Fibroblast of lung (primary cell): ENCODE measurements at regions not wholly inside any gene's neighbourhood (a gene's known extent, or its start where the extent isn't known, plus 50 kb on each side); places are given as distances from the start of the nearest gene placed in this dataset.

Source experiments
- EZH2 ChIP-seq: IDR thresholded peaks from 2 replicates; pipeline ENCODE4 v1.5.1; 2012; ENCODE audit warnings: low read length, control low read depth, mild to moderate bottlenecking; ENCODE audit errors: missing control alignments
- TF ChIP-seq, protein P1 (sequence below), 2 donors: IDR thresholded peaks in 1 of 2; conservative IDR thresholded peaks in 1 of 2; 1 replicate in 1 of 2; 2 replicates in 1 of 2; pipeline ENCODE4 v1.5.1; 2011 to 2012; ENCODE audit warnings: low read length in 2 of 2, control low read depth in 1 of 2, inconsistent platforms in 1 of 2, low read depth in 1 of 2, mild to moderate bottlenecking in 1 of 2

DNA sequence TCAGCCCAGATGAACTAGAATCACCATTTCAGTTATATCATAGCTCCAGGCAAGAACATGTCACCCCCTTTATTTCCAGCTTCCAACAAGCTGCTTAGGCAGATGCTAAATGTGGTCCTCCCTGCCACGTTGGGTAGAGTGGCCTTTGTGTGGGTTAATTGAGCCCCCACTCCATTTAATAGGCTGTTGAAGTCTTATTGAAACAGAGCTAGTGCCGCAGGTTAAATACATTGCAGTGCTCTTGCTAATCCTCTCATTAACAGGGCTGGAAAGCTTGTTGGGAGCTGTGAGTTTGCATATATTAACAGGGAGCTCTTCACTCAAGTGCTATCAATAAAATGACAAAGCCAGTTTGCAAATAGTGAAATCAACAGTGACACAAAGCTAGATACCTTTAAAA, 248.4 kb upstream of the CMC1 start:
- TF ChIP-seq EZH2, result no peak
- TF ChIP-seq, protein P1, sequence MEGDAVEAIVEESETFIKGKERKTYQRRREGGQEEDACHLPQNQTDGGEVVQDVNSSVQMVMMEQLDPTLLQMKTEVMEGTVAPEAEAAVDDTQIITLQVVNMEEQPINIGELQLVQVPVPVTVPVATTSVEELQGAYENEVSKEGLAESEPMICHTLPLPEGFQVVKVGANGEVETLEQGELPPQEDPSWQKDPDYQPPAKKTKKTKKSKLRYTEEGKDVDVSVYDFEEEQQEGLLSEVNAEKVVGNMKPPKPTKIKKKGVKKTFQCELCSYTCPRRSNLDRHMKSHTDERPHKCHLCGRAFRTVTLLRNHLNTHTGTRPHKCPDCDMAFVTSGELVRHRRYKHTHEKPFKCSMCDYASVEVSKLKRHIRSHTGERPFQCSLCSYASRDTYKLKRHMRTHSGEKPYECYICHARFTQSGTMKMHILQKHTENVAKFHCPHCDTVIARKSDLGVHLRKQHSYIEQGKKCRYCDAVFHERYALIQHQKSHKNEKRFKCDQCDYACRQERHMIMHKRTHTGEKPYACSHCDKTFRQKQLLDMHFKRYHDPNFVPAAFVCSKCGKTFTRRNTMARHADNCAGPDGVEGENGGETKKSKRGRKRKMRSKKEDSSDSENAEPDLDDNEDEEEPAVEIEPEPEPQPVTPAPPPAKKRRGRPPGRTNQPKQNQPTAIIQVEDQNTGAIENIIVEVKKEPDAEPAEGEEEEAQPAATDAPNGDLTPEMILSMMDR (conservative IDR thresholded peaks at IDR 0.05 in 1 of 2, IDR thresholded peaks at IDR 0.05 in 1 of 2; ENCODE audit: low read depth in 1 of 2, low read length in 2 of 2), result no peak
